ENCODE measurements at regions not wholly inside any gene's neighbourhood (a gene's known extent, or its start where the extent isn't known, plus 50 kb on each side); places are given as distances from the start of the nearest gene placed in this dataset.

DNA sequence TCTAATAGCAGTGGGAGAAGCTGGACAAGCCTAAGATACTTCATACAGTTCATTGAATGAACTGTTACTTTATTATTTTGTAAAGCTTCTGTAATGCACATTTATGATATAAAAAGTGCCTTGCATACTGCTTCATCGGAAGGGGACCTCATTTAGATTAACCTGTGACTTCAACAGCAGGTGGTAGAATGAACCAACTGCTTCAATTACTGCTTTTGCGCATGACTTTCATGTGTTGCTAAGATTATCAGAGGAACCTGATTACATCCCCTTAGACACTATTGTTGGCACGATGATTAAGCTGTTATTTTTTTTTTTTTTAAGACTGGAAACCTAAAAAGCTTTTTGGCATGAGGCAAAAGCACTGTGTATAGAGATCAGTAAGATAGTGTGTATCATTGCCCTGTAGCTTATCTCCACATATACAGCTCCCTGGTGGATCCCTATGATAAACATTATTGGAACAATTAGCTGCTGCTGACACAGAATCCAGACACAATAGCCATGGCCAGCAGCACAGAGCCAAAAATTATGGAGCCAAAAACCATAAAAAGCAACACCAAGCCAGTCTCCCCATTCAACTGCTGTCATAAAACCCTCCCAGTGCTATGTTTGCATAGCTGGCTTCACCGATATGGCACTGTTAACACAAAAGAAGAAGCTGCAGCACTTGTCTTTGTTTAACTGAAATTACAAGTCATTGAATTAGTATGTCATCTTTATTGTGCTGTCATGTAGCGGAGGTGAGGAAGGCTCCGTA, 731.6 kb upstream of the MMS22L start (continued):
- TF ChIP-seq CBX8 (IDR thresholded peaks at IDR 0.05; ENCODE audit: borderline replicate concordance, low read depth, low read length) (no peak), POLR2A (IDR thresholded peaks at IDR 0.05; ENCODE audit: control extremely low read depth in 1 of 2, low read depth in 2 of 2, low read length in 2 of 2) (no peak)
